Fibroblast of lung (primary cell): ENCODE measurements at regions not wholly inside any gene's neighbourhood (a gene's known extent, or its start where the extent isn't known, plus 50 kb on each side); places are given as distances from the start of the nearest gene placed in this dataset.

ENCODE experiments used
- DNase-seq, 2 donors: peaks; one replicate each; pipeline versions ENCODE4 v3.0.0 to v3.0.0-alpha.2; 2010; ENCODE audit warnings: low read depth in 2 of 2
- H2AFZ ChIP-seq: 2 replicates; pipeline ENCODE4 v1.5.1; 2012; ENCODE audit warnings: low read length, control low read depth, inconsistent platforms
- H3K27ac ChIP-seq: 2 replicates; pipeline ENCODE4 v1.5.1; 2011; ENCODE audit warnings: low read length, control low read depth; ENCODE audit not compliant: insufficient read depth
- H3K27me3 ChIP-seq: 2 replicates; pipeline ENCODE4 v1.5.1; 2011; ENCODE audit warnings: mild to moderate bottlenecking, low read length; ENCODE audit not compliant: control insufficient read depth, insufficient read depth
- H3K36me3 ChIP-seq: 2 replicates; pipeline ENCODE4 v1.5.1; 2011; ENCODE audit warnings: low read length; ENCODE audit not compliant: control insufficient read depth, insufficient read depth
- H3K4me1 ChIP-seq: 2 replicates; pipeline ENCODE4 v1.5.1; 2011; ENCODE audit warnings: low read length; ENCODE audit not compliant: control insufficient read depth, insufficient read depth; ENCODE audit errors: extremely low read depth
- H3K4me2 ChIP-seq: 2 replicates; pipeline ENCODE4 v1.5.1; 2011; ENCODE audit warnings: low read length, control low read depth; ENCODE audit not compliant: insufficient read depth; ENCODE audit errors: extremely low read depth
- H3K4me3 ChIP-seq, 4 experiments: fragments of 200-600 bp in 1 of 4; sonication (generic) in 1 of 4; replicated peaks in 1 of 4; 2 replicates each; pipeline ENCODE4 v1.5.1; 2011 to 2016; ENCODE audit warnings: low read length in 4 of 4, low read depth in 3 of 4, mild to moderate bottlenecking in 3 of 4, control low read depth in 2 of 4, inconsistent platforms in 1 of 4, mixed read lengths in 1 of 4; ENCODE audit not compliant: insufficient read depth in 1 of 4; ENCODE audit errors: control extremely low read depth in 1 of 4
- H3K79me2 ChIP-seq: 2 replicates; pipeline ENCODE4 v1.5.1; 2012; ENCODE audit warnings: mild to moderate bottlenecking, low read length, inconsistent platforms; ENCODE audit not compliant: control insufficient read depth, insufficient read depth
- H3K9ac ChIP-seq: 2 replicates; pipeline ENCODE4 v1.5.1; 2011; ENCODE audit warnings: mild to moderate bottlenecking, low read length, control low read depth; ENCODE audit not compliant: insufficient read depth
- H3K9me3 ChIP-seq: 2 replicates; pipeline ENCODE4 v1.5.1; 2012; ENCODE audit warnings: low read depth, low read length; ENCODE audit not compliant: control insufficient read depth, insufficient read depth
- H4K20me1 ChIP-seq: 2 replicates; pipeline ENCODE4 v1.5.1; 2011; ENCODE audit warnings: low read length; ENCODE audit not compliant: control insufficient read depth, insufficient read depth; ENCODE audit errors: extremely low read depth
- CTCF ChIP-seq, 2 donors: IDR thresholded peaks in 1 of 2; conservative IDR thresholded peaks in 1 of 2; 1 replicate in 1 of 2; 2 replicates in 1 of 2; pipeline ENCODE4 v1.5.1; 2011 to 2012; ENCODE audit warnings: low read length in 2 of 2, control low read depth in 1 of 2, inconsistent platforms in 1 of 2, low read depth in 1 of 2, mild to moderate bottlenecking in 1 of 2
- EZH2 ChIP-seq: IDR thresholded peaks from 2 replicates; pipeline ENCODE4 v1.5.1; 2012; ENCODE audit warnings: low read length, control low read depth, mild to moderate bottlenecking; ENCODE audit errors: missing control alignments

GRCh38 chr13:33373624-33374023, 88.1 kb upstream of the STARD13 start:
- H3K79me2 ChIP-seq: no peaks in the 10 kb centered on the region
- H4K20me1 ChIP-seq: no peaks in the 10 kb centered on the region
- no peak overlapping the region for H3K9ac ChIP-seq
- H3K4me2 ChIP-seq: no peak overlapping the region
- no peaks in the 10 kb centered on the region for H3K27me3 ChIP-seq
- no peaks in the 10 kb centered on the region for H3K36me3 ChIP-seq
- TF ChIP-seq EZH2: no peak
- peak in 1 of 2 donors; percentile 16 for TF ChIP-seq CTCF (conservative IDR thresholded peaks at IDR 0.05 in 1 of 2, IDR thresholded peaks at IDR 0.05 in 1 of 2; ENCODE audit: low read depth in 1 of 2, low read length in 2 of 2)
- H3K4me1 ChIP-seq: no peaks in the 10 kb centered on the region
- H3K27ac ChIP-seq: no peak overlapping the region
- no peak overlapping the region for H2AFZ ChIP-seq
- H3K4me3 ChIP-seq: no peak overlapping the region
- H3K9me3 ChIP-seq: no peaks in the 10 kb centered on the region
- no peak for DNase-seq

GRCh38 chr13:33375421-33375820, 89.9 kb upstream of the STARD13 start:
- Histone ChIP-seq H3K4me1 (no peaks in the 10 kb centered on the region), H4K20me1 (no peaks in the 10 kb centered on the region), H3K9ac (no peak overlapping the region), H3K4me3 (no peak overlapping the region), H3K27ac (no peak overlapping the region), H3K4me2 (no peak overlapping the region), H3K36me3 (no peaks in the 10 kb centered on the region), H2AFZ (no peak overlapping the region), H3K27me3 (no peaks in the 10 kb centered on the region), H3K79me2 (no peaks in the 10 kb centered on the region), H3K9me3 (no peaks in the 10 kb centered on the region)
- no peak for TF ChIP-seq CTCF (conservative IDR thresholded peaks at IDR 0.05 in 1 of 2, IDR thresholded peaks at IDR 0.05 in 1 of 2; ENCODE audit: low read depth in 1 of 2, low read length in 2 of 2)
- TF ChIP-seq EZH2: no peak
- no peak for DNase-seq

DNA sequence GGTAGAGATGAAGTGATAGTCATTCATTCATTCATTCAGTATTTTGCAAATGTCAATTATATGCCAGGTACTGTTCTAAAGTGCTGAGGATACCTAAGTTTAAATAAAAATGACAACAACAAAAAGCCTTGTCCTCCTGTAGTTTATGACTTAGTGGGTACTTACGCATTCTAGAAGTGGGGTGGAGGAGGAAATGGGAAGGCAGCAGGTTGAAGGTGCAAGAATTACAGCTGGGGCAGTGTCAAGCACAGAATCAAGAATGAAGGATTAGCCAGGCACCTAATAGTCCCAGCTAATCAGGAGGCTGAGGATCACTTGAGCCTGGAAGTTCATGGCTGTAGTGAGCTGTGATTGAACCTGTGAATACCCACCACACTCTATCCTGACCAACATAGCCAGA, 90.7 kb upstream of the STARD13 start:
- TF ChIP-seq EZH2 (no peak), CTCF (conservative IDR thresholded peaks at IDR 0.05 in 1 of 2, IDR thresholded peaks at IDR 0.05 in 1 of 2; ENCODE audit: low read depth in 1 of 2, low read length in 2 of 2) (no peak)
- H3K4me2 ChIP-seq: no peak overlapping the region
- H3K79me2 ChIP-seq: no peaks in the 10 kb centered on the region
- H2AFZ ChIP-seq: no peak overlapping the region
- no peak overlapping the region for H3K9ac ChIP-seq
- no peak overlapping the region for H3K27ac ChIP-seq
- no peak for DNase-seq
- no peaks in the 10 kb centered on the region for H3K36me3 ChIP-seq
- no peak overlapping the region for H3K4me3 ChIP-seq
- H3K4me1 ChIP-seq: no peaks in the 10 kb centered on the region
- H3K9me3 ChIP-seq: no peaks in the 10 kb centered on the region
- no peaks in the 10 kb centered on the region for H3K27me3 ChIP-seq
- H4K20me1 ChIP-seq: no peaks in the 10 kb centered on the region
